Colon (tissue), 2 donors: ENCODE measurements at regions not wholly inside any gene's neighbourhood (a gene's known extent, or its start where the extent isn't known, plus 50 kb on each side); places are given as distances from the start of the nearest gene placed in this dataset.
"Not testable (repeated sequence)": the region's sequence is repeated elsewhere in the genome, so short reads cannot be mapped to it uniquely, and the experiment has no call there.

Experiments used
- FAIRE-seq: peaks from 2 replicates; lab custom pipeline; 2012; peaks lifted over from hg19 to GRCh38; lab: Jason Lieb, UNC
- donor health status: control.
- donor health status: control.

DNA sequence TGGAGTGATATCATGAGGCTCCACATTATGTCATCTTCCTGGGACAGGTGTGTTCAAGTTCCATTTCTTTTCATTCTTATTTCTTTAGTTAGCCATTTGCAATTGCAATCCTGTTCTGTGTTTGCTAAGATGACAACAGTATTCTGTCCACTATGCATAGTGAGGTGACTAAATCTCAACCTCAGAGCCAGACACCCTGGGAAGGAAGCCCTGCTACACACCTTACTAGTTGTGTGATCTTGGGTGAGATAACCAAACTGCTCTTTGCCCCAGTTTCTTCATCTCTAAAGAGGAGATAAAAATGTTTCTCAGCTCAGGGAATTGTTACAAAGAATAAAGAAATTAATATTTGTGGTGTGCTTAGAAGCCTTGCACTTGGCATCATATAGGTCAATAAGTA is 215.1 kb upstream of the RPS23 start:
- no peak for FAIRE-seq

DNA sequence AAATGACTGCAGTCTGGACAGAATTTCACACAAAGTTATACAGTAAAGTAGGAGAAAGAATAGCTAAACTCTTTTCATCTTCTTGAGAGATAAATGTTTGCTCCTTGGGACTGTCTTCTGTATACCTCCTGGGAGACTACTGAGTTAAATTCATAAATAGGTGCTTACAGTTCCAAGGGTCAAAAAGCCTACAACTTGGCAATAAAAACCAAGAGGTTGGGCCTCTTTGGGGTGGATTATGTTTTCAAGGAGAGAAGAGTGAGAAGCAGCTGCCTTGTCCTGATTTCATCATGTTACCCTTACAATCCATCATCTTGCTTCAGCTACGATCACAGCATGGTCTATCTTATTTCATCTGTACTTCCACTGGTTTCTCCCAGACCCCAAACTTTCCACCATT is 213.2 kb upstream of the RPS23 start:
- no peak for FAIRE-seq

DNA sequence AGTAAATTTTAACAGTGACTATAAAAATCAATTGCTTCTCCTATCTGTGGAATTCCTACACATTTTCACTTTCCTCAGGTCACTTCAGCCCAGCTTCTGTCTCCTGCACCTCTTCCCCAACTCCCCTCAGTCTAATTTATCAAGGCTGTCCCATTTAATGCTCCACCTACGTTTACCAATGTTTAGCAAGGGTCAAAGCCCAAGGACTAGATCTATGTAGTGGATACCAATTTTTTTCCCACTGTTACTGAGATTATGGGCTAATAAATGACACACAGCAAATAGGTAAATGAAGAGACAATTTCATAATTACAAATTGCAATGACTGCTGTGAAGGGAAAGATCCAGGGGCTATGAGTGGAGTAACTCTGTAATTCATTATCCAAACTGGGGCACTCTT is 211.5 kb upstream of the RPS23 start:
- FAIRE-seq = no peak

DNA sequence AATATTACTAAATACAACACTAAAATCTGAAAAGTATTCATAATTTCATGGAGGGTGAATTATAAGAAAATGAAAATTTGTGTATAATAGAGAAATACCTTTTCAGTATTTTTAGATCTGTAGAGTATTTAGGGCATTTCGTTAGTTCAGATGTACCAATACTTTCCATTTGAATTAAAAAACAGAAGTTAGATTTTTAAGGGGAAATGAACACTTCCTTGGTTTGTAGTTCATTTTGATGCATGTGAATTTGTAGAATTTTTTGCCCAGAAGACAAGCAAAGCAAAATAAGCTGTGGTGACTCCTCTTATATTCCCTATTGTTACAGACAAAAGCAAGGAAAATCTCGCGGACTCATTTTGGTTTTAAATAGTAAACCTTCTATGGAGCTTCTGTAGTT is 209.0 kb upstream of the RPS23 start:
- FAIRE-seq = no peak

DNA sequence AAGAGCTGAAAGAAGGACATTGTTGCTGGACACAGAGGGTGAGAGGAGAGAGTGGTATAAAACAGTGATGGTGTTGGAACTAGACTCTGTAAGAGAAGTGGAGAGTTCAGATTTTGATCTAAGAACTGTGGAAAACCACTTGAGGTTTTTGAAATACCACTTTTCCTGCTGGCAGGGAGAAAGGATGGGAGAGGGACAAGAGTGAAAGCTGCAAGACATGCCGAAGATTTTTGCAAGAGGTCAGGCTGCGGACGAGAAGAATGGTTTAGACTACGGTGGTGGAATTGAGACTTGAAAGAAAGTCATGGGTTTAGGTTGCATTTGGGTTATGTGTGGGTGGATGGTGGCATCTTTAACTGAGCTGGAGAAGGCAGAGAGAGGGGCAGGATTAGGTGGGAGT is 202.2 kb upstream of the RPS23 start:
- FAIRE-seq = no peak

- no peak for FAIRE-seq
Measured at GRCh38 chr5:82476155-82476554, 198.0 kb upstream of the RPS23 start.

- no peak for FAIRE-seq
Measured at GRCh38 chr5:82473262-82473661, 195.1 kb upstream of the RPS23 start.

- no peak for FAIRE-seq
Measured at GRCh38 chr5:82470185-82470994, 192.2 kb upstream of the RPS23 start.

- FAIRE-seq = no peak
Measured at GRCh38 chr5:82466986-82467561, 188.9 kb upstream of the RPS23 start.

DNA sequence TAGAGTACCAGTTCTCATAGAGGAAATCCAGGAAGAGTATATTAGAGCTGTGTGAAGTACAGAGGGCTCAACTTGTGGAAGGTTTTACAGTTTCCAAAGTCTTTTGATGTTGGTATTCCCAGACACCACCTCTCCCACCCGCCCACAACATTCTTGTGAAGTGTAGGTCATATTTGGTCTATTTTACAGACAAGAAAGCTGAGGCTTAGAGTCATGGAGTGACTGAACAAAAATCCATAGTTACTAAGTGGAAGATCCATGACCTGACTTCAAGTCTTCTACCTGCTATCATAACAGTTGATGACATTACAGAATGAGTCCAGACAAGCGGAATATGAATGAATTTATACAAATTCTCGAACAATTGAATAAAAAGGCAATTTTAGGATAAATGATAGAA is 187.1 kb upstream of the RPS23 start:
- FAIRE-seq = no peak

GRCh38 chr5:82459626-82460025 is 181.5 kb upstream of the RPS23 start:
- FAIRE-seq = no peak

DNA sequence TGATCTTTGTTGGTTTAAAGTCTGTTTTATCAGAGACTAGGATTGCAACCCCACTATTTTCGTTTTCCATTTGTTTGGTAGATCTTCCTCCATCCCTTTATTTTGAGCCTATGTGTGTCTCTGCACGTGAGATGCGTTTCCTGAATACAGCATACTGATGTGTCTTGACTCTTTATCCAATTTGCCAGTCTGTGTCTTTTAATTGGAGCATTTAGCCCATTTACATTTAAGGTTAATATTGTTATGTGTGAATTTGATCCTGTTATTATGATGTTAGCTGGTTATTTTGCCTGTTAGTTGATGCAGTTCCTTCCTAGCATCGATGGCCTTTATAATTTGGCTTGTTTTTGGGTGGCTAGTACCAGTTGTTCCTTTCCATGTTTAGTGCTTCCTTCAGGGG is 177.2 kb upstream of the RPS23 start:
- not testable (repeated sequence) for FAIRE-seq

DNA sequence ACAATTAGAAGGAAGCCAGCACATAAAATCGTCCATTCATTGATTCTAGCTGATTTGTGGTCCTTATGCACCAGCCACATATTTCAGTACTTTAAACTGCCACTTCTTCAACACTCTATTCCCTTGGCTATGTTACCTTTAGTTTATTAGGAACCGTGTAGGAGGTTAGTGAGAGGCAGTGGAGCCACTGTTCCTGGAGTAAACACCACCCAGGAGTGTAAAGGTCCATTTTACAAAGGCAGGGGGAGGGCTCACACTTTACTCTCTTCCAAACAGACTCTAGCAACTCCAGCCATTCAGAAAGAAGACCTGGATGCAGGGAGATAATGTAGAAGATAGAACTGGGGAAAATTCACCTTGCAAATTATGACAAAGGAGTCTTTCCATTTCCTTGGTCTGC is 170.2 kb upstream of the RPS23 start:
- FAIRE-seq = no peak

- FAIRE-seq = no peak
Measured at GRCh38 chr5:82447913-82448312, 169.8 kb upstream of the RPS23 start.

GRCh38 chr5:82446809-82447208 is 168.7 kb upstream of the RPS23 start:
- no peak for FAIRE-seq

- FAIRE-seq = no peak
Measured at GRCh38 chr5:82445726-82446335, 167.7 kb upstream of the RPS23 start.

- FAIRE-seq = no peak
Measured at GRCh38 chr5:82439750-82440445, 161.7 kb upstream of the RPS23 start.

DNA sequence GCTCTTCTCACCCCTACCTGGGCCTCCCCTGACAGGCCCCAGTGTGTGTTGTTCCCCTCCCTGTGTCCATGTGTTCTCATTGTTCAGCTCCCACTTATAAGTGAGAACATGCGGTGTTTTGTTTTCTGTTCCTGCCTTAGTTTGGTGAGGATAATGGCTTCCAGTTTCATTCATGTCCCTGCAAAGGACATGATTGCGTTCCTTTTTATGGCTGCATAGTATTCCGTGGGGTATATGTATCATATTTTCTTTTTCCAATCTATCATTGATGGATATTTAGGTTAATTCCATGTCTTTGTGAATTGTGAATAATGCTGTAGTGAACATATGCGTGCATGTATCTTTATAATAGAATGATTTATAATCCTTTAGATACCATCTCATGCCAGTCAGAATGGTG is 159.4 kb upstream of the RPS23 start:
- not testable (repeated sequence) for FAIRE-seq

GRCh38 chr5:82436291-82436690 is 158.1 kb upstream of the RPS23 start:
- no peak for FAIRE-seq

GRCh38 chr5:82434696-82435660 is 156.8 kb upstream of the RPS23 start:
- FAIRE-seq = not testable (repeated sequence)

DNA sequence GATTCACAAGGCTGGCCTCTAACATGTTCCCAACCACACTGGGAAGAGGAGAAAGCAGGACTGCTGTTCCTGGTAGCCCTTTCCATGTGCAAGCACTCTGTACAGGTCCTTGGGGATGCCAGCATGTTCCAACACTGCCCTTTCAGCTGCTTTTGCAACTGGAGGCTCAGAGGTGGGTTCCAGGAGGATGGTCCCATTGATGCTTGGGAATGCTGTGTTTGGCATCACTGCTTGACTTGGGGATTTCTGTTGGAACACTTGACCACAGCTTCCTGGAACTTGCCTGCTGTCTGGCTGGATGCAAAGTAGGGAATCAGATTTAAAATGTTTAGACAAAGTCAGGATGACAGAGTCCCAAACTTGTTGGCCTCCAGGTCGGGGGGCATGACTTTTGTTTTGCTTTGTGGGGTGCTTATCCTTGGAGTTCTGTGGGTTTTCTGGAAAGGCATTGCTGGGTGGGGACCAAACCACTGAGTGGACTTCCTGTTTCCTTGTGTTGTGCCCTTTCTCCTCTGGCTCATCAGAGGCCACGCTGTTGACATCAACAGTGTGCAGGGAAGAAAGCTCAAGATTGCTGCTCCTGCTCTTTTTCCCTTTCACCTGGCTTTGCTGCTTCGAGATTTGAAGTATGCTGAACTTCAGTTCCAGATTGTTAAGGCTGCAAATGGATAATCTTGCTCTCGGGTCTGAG is 148.5 kb upstream of the RPS23 start:
- no peak for FAIRE-seq
